Calu3 (cell line): ENCODE measurements at regions not wholly inside any gene's neighbourhood (a gene's known extent, or its start where the extent isn't known, plus 50 kb on each side); places are given as distances from the start of the nearest gene placed in this dataset.

Experiments used
- BruUV-seq: library from RNA; stranded (reverse); fragments of 400-500 nt; replicated peaks from 2 replicates; lab custom pipeline; 2021; lab: Mats Ljungman, UMichigan
- CTCF ChIA-PET: fragments of 300-600 bp; sonication (Branson Sonifier 250); formaldehyde crosslinking; loops from one replicate; lab custom pipeline; 2022; ENCODE audit warnings: antibody characterized with exemption; lab: Charles Lee
- DNase-seq: peaks from one replicate; pipeline ENCODE4 v3.0.0; 2022
- H3K27ac Mint-ChIP-seq: one replicate; pipeline ENCODE4 v1.8.0; 2022; ENCODE audit warnings: mixed read lengths; ENCODE audit not compliant: unreplicated experiment
- H3K27me3 Mint-ChIP-seq: one replicate; pipeline ENCODE4 v1.8.0; 2022; ENCODE audit warnings: mixed read lengths; ENCODE audit not compliant: unreplicated experiment
- H3K36me3 Mint-ChIP-seq: one replicate; pipeline ENCODE4 v1.8.0; 2022; ENCODE audit warnings: mild to moderate bottlenecking, moderate library complexity, mixed read lengths; ENCODE audit not compliant: insufficient read depth, unreplicated experiment
- H3K4me1 Mint-ChIP-seq: one replicate; pipeline ENCODE4 v1.8.0; 2022; ENCODE audit warnings: mild to moderate bottlenecking, low read depth, mixed read lengths; ENCODE audit not compliant: unreplicated experiment
- H3K4me3 Mint-ChIP-seq: one replicate; pipeline ENCODE4 v1.8.0; 2022; ENCODE audit warnings: mild to moderate bottlenecking, low read depth, moderate library complexity, mixed read lengths; ENCODE audit not compliant: unreplicated experiment
- H3K9me3 Mint-ChIP-seq: one replicate; pipeline ENCODE4 v1.8.0; 2022; ENCODE audit warnings: low read depth, mixed read lengths; ENCODE audit not compliant: unreplicated experiment
- CTCF ChIP-seq: fragments of 200-600 bp; IDR thresholded peaks from one replicate; pipeline ENCODE4 v1.8.0; 2022; ENCODE audit warnings: antibody characterized with exemption; ENCODE audit not compliant: unreplicated experiment
- intact Hi-C: fragments of 100-400 bp; cut with micrococcal nuclease; formaldehyde crosslinking; loops from one replicate; pipeline ENCODE4 v1.10.0; 2022; ENCODE audit not compliant: unreplicated experiment

GRCh38 chr1:177690996-177691395 is 278.9 kb downstream of the SEC16B start:
- no peak overlapping the region for H3K27ac Mint-ChIP-seq
- no peak for DNase-seq
- peaks cover 66% of the 10 kb centered on the region for H3K27me3 Mint-ChIP-seq
- H3K4me3 Mint-ChIP-seq, result no peak overlapping the region
- CTCF ChIA-PET, result interaction anchor here (0.7 kb wide), 3 partner anchors 115 to 1888 kb away, joined by 3 to 6 read pairs (median 4); no protein-coding TSS in a partner anchor
- no peaks in the 10 kb centered on the region for H3K9me3 Mint-ChIP-seq
- BruUV-seq, result no TSS peak
- H3K36me3 Mint-ChIP-seq, result no peaks in the 10 kb centered on the region
- H3K4me1 Mint-ChIP-seq, result no peaks in the 10 kb centered on the region
- TF ChIP-seq CTCF, result no peak
- intact Hi-C loops, result no loop called here

- no peaks in the 10 kb centered on the region for H3K36me3 Mint-ChIP-seq
- TF ChIP-seq CTCF, result no peak
- BruUV-seq, result no TSS peak
- no peaks in the 10 kb centered on the region for H3K9me3 Mint-ChIP-seq
- no peak for DNase-seq
- intact Hi-C loops, result no loop called here
- peaks cover 51% of the 10 kb centered on the region for H3K27me3 Mint-ChIP-seq
- no peak overlapping the region for H3K4me3 Mint-ChIP-seq
- no peaks in the 10 kb centered on the region for H3K4me1 Mint-ChIP-seq
- H3K27ac Mint-ChIP-seq, result no peak overlapping the region
- CTCF ChIA-PET, result no interaction called here
These were observed 282.3 kb downstream of the SEC16B start for GRCh38 chr1:177687544-177687943.

- TF ChIP-seq CTCF, result no peak
- Mint-ChIP-seq H3K4me1 (no peaks in the 10 kb centered on the region), H3K4me3 (no peak overlapping the region), H3K36me3 (no peaks in the 10 kb centered on the region), H3K27me3 (peaks cover 57% of the 10 kb centered on the region), H3K9me3 (no peaks in the 10 kb centered on the region), H3K27ac (no peak overlapping the region)
- BruUV-seq, result no TSS peak
- DNase-seq, result no peak
- CTCF ChIA-PET, result no interaction called here
- intact Hi-C loops, result no loop called here
These were observed 282.9 kb downstream of the SEC16B start for GRCh38 chr1:177686933-177687332.

GRCh38 chr1:177669161-177669560 is 300.7 kb downstream of the SEC16B start:
- DNase-seq, result no peak
- TF ChIP-seq CTCF, result no peak
- no peaks in the 10 kb centered on the region for H3K36me3 Mint-ChIP-seq
- CTCF ChIA-PET, result no interaction called here
- H3K4me3 Mint-ChIP-seq, result no peak overlapping the region
- no peaks in the 10 kb centered on the region for H3K4me1 Mint-ChIP-seq
- no peak overlapping the region for H3K27ac Mint-ChIP-seq
- H3K9me3 Mint-ChIP-seq, result no peaks in the 10 kb centered on the region
- no TSS peak for BruUV-seq
- H3K27me3 Mint-ChIP-seq, result peaks cover 13% of the 10 kb centered on the region
- intact Hi-C loops, result no loop called here
